Cardiac muscle cell (in vitro differentiated cells and primary cell): ENCODE measurements at regions not wholly inside any gene's neighbourhood (a gene's known extent, or its start where the extent isn't known, plus 50 kb on each side); places are given as distances from the start of the nearest gene placed in this dataset.

Source experiments
- DNase-seq, 2 donors: peaks; one replicate each; pipeline versions ENCODE4 v3.0.0 to v3.0.0-alpha.2; 2010 to 2017; ENCODE audit warnings: low read depth in 1 of 2, low spot score in 1 of 2
- H3K27ac ChIP-seq: fragments of 200-600 bp; sonication (generic); 2 replicates; pipeline ENCODE4 v1.5.1; 2016
- H3K27me3 ChIP-seq: fragments of 200-600 bp; sonication (generic); 2 replicates; pipeline ENCODE4 v1.6.0; 2016; ENCODE audit warnings: control low read depth
- H3K36me3 ChIP-seq: fragments of 200-600 bp; sonication (generic); 2 replicates; pipeline ENCODE4 v1.5.1; 2016; ENCODE audit warnings: control low read depth
- H3K4me1 ChIP-seq: fragments of 200-600 bp; sonication (generic); 2 replicates; pipeline ENCODE4 v1.8.1; 2017; ENCODE audit warnings: low read depth, mild to moderate bottlenecking, mixed run types
- H3K4me3 ChIP-seq: fragments of 200-600 bp; sonication (generic); 2 replicates; pipeline ENCODE4 v1.5.1; 2016; ENCODE audit warnings: mild to moderate bottlenecking
- H3K9me3 ChIP-seq: fragments of 200-600 bp; sonication (generic); 2 replicates; pipeline ENCODE4 v1.5.1; 2017; ENCODE audit warnings: low read depth, mild to moderate bottlenecking, control low read depth
- TF ChIP-seq, protein P1 (sequence below): IDR thresholded peaks from 2 replicates; pipeline ENCODE4 v1.5.1; 2012; ENCODE audit warnings: low read depth, mild to moderate bottlenecking, low read length

- DNase-seq = peak; percentile 23 to 85
- H3K27ac ChIP-seq = no peak overlapping the region
- H3K36me3 ChIP-seq = no peaks in the 10 kb centered on the region
- no peak overlapping the region for H3K4me3 ChIP-seq
- TF ChIP-seq, protein P1, sequence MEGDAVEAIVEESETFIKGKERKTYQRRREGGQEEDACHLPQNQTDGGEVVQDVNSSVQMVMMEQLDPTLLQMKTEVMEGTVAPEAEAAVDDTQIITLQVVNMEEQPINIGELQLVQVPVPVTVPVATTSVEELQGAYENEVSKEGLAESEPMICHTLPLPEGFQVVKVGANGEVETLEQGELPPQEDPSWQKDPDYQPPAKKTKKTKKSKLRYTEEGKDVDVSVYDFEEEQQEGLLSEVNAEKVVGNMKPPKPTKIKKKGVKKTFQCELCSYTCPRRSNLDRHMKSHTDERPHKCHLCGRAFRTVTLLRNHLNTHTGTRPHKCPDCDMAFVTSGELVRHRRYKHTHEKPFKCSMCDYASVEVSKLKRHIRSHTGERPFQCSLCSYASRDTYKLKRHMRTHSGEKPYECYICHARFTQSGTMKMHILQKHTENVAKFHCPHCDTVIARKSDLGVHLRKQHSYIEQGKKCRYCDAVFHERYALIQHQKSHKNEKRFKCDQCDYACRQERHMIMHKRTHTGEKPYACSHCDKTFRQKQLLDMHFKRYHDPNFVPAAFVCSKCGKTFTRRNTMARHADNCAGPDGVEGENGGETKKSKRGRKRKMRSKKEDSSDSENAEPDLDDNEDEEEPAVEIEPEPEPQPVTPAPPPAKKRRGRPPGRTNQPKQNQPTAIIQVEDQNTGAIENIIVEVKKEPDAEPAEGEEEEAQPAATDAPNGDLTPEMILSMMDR = no peak
- H3K9me3 ChIP-seq = no peaks in the 10 kb centered on the region
- peaks cover 12% of the 10 kb centered on the region for H3K4me1 ChIP-seq
- H3K27me3 ChIP-seq = no peaks in the 10 kb centered on the region
Measured at GRCh38 chr14:58749066-58749669, 111.4 kb downstream of the DACT1 start.

DNA sequence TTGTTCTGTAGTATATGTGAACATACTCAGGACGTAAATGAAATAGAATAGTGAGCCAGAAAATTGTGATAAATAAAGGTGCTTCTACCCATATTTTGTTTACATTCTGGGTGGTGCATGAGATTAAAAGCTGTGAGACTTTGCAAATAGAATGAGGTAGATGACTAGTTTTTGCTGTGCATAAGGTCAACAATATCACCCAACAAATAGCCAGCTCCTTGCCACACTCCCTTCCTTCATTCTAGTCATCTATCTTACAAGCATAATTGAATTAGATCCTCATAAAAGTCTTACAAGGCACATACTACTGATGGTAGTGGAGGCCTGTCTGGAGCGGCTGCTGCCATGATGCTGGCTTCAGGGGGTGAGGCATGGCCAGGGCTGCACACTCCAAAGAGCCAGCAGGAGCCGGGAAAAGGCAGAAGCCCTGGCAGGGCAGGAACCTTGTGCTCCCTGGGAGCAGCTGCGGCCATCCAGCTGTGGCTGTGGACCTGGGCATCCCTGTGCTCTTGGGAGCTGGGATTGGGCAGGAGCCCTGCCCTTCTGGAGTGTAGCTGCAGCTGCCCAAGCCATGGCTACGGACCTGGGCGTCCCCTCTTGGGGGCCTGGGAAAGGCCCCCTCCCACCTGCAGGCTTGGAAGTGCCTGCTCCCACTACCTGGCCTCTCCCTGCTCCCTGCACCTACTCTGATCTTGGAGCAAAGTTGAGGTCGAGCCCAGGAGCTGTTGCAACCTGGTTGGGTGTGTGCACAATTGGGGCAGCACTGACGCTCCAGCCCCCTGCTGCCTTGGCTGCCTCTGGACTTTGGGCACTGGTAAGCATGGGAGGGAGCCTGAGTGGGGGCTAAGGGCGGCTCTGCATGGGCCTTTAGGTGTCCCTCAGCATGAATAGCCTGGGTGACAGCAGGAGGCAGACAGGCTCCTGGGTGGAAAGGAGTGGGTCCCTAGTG lies 112.8 kb downstream of the DACT1 start:
- no peaks in the 10 kb centered on the region for H3K27me3 ChIP-seq
- H3K9me3 ChIP-seq = no peaks in the 10 kb centered on the region
- TF ChIP-seq, protein P1 = no peak
- no peak overlapping the region for H3K27ac ChIP-seq
- DNase-seq = no peak
- no peaks in the 10 kb centered on the region for H3K36me3 ChIP-seq
- no peak overlapping the region for H3K4me3 ChIP-seq
- H3K4me1 ChIP-seq = peaks cover 17% of the 10 kb centered on the region

DNA sequence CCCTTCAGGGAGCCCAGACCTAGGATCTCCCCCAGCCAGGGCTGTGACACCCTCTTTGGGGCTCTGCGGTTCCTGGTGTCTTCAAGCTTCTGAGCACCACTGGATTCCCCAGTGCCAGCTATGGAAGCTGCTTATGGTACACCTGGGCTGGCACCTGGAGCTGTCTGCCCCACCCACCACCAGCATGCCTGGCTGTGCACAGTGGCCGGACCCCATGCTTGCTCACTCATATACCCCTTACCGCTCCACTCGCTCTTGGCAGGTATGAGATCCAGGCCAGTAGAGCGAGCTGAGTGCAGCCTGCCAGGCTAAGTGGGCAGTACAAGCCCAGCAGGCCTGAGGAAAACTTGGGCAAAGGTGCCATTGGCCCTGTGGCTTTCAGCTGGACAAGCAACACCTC lies 114.0 kb downstream of the DACT1 start:
- TF ChIP-seq, protein P1 = no peak
- Histone ChIP-seq H3K4me3 (no peak overlapping the region), H3K4me1 (peaks cover 23% of the 10 kb centered on the region), H3K27me3 (no peaks in the 10 kb centered on the region), H3K36me3 (no peaks in the 10 kb centered on the region), H3K9me3 (no peaks in the 10 kb centered on the region), H3K27ac (no peak overlapping the region)
- no peak for DNase-seq

GRCh38 chr14:58752289-58752688 lies 114.5 kb downstream of the DACT1 start:
- H3K9me3 ChIP-seq = no peaks in the 10 kb centered on the region
- no peaks in the 10 kb centered on the region for H3K36me3 ChIP-seq
- no peak overlapping the region for H3K27ac ChIP-seq
- DNase-seq = no peak
- TF ChIP-seq, protein P1 = no peak
- H3K4me1 ChIP-seq = peaks cover 23% of the 10 kb centered on the region
- H3K4me3 ChIP-seq = no peak overlapping the region
- H3K27me3 ChIP-seq = no peaks in the 10 kb centered on the region

DNA sequence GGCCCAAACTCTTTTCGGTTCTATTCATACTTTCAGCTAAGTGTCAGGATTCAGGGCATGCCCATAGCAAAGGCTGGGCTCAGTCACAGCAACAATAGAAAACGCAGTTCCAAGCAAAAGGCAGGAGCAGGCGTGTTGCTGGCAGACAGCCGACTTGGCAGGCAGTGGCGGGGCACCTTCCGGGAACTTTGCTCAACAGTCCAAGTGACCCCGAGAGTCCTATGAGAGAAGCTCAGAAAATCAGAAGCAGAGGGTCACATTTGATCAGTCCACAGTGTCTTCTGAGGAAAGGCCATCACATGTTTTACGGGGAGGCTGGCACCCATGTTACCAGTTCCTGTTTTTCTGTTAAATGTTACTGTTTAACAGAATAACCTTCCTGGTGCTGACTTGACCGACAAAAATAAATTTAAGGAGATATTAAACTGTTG lies 115.0 kb downstream of the DACT1 start:
- TF ChIP-seq, protein P1 = no peak
- no peaks in the 10 kb centered on the region for H3K27me3 ChIP-seq
- DNase-seq = peak in 1 of 2 donors; percentile 52

More for the DNA sequence above, 115.0 kb downstream of the DACT1 start:
- no peak overlapping the region for H3K4me3 ChIP-seq
- H3K4me1 ChIP-seq = peaks cover 23% of the 10 kb centered on the region
- H3K27ac ChIP-seq = no peak overlapping the region
- no peaks in the 10 kb centered on the region for H3K9me3 ChIP-seq
- H3K36me3 ChIP-seq = no peaks in the 10 kb centered on the region
